ENCODE measurements at regions not wholly inside any gene's neighbourhood (a gene's known extent, or its start where the extent isn't known, plus 50 kb on each side); places are given as distances from the start of the nearest gene placed in this dataset.
A peak's percentile ranks its signal among the peaks of the same experiment; 100 is the strongest.

- Mint-ChIP-seq H3K9me3 (ENCODE audit: unreplicated experiment) (no peaks in the 10 kb centered on the region), H3K27ac (ENCODE audit: unreplicated experiment) (no peak overlapping the region), H3K36me3 (ENCODE audit: unreplicated experiment) (no peaks in the 10 kb centered on the region), H3K27me3 (ENCODE audit: unreplicated experiment) (peaks cover 2% of the 10 kb centered on the region), H3K4me1 (ENCODE audit: low read depth, unreplicated experiment) (no peaks in the 10 kb centered on the region), H3K4me3 (ENCODE audit: unreplicated experiment) (no peak overlapping the region)
- no peak for DNase-seq
- no peak for TF ChIP-seq CTCF (IDR thresholded peaks at IDR 0.05; ENCODE audit: partially characterized antibody, unreplicated experiment)
Measured at GRCh38 chr2:118557016-118557415, 290.4 kb downstream of the EN1 start.

DNA sequence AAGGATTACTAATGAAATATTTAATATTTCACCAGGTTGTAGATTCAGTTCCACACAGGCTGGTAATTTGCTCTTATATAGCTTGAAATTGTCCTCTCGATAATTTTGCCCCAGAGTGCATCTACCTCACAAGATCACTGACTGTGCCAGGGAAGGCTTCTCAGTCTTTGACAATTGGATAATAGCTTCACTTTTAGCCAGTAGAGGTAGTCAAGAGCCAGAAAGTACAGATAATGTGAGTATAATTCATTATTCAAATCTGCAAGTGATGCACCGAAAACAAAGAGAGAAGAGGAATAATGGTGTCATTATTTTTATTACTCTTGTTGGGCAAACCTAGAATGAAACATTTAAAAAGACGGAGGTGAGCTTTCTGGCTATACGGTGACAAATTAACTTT lies 292.8 kb downstream of the EN1 start:
- Mint-ChIP-seq H3K27ac (ENCODE audit: unreplicated experiment) (no peak overlapping the region), H3K4me3 (ENCODE audit: unreplicated experiment) (no peak overlapping the region), H3K4me1 (ENCODE audit: low read depth, unreplicated experiment) (no peaks in the 10 kb centered on the region), H3K27me3 (ENCODE audit: unreplicated experiment) (peaks cover 2% of the 10 kb centered on the region), H3K36me3 (ENCODE audit: unreplicated experiment) (no peaks in the 10 kb centered on the region), H3K9me3 (ENCODE audit: unreplicated experiment) (no peaks in the 10 kb centered on the region)
- no peak for DNase-seq
- TF ChIP-seq CTCF (IDR thresholded peaks at IDR 0.05; ENCODE audit: partially characterized antibody, unreplicated experiment) = no peak

GRCh38 chr2:118549503-118549902 lies 297.9 kb downstream of the EN1 start:
- no peak for TF ChIP-seq CTCF (IDR thresholded peaks at IDR 0.05; ENCODE audit: partially characterized antibody, unreplicated experiment)
- H3K36me3 Mint-ChIP-seq (ENCODE audit: unreplicated experiment) = peaks cover 6% of the 10 kb centered on the region
- H3K27me3 Mint-ChIP-seq (ENCODE audit: unreplicated experiment) = no peaks in the 10 kb centered on the region
- no peak overlapping the region for H3K27ac Mint-ChIP-seq (ENCODE audit: unreplicated experiment)
- H3K4me3 Mint-ChIP-seq (ENCODE audit: unreplicated experiment) = no peak overlapping the region
- H3K4me1 Mint-ChIP-seq (ENCODE audit: low read depth, unreplicated experiment) = peaks cover 4% of the 10 kb centered on the region
- no peak for DNase-seq
- peaks cover 2% of the 10 kb centered on the region for H3K9me3 Mint-ChIP-seq (ENCODE audit: unreplicated experiment)

DNA sequence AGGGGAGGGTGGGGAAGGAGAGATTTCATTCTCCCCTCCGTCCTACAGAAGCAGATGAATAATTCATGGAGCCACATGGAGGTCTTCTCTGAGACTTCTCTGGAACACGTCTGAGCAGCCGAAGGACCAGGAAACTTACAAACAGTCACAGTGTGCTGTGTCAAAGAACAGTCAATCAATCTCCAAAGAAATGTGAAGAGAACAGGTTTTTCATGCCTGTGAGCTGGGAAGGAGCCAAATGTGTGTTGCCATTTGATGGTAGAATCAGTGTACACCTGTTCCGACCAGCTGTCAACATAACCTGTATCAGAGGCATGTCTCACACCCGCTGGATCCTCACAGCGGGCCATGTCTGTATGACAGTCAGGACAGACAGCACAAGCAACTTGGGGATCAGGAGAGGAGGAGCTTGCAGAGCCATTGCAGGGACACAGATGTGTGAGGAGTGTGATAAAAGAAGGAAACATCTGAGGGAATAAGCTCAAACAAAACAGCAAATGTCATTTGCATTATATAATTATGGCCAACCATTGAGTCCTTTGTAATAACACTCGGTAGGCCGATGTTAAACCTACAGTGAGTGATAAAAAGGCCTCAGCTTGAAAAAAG lies 298.5 kb downstream of the EN1 start:
- Mint-ChIP-seq H3K4me1 (ENCODE audit: low read depth, unreplicated experiment) (peaks cover 4% of the 10 kb centered on the region), H3K27ac (ENCODE audit: unreplicated experiment) (no peak overlapping the region), H3K27me3 (ENCODE audit: unreplicated experiment) (no peaks in the 10 kb centered on the region), H3K9me3 (ENCODE audit: unreplicated experiment) (peaks cover 2% of the 10 kb centered on the region), H3K4me3 (ENCODE audit: unreplicated experiment) (no peak overlapping the region), H3K36me3 (ENCODE audit: unreplicated experiment) (peaks cover 6% of the 10 kb centered on the region)
- no peak for TF ChIP-seq CTCF (IDR thresholded peaks at IDR 0.05; ENCODE audit: partially characterized antibody, unreplicated experiment)
- DNase-seq = no peak

DNA sequence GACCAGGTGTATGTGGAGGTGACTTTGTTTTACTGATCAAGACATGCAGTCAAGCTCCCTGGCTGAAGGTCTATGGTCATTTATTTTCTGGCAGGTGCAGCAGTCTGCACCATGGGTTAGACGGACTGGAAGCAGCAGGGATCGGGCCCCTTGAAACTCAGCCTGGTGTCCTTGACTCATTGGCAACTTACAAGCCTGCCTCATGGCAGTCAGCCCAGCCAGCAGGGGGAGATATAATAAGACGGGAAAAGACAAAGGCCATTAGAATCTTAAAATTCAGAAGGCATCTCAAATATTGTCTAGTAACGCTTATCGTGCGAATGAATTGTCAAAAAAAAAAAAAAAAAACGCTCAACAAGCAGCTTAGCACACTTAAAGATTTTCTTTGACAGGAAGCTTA lies 308.2 kb downstream of the EN1 start:
- Mint-ChIP-seq H3K36me3 (ENCODE audit: unreplicated experiment) (no peaks in the 10 kb centered on the region), H3K4me1 (ENCODE audit: low read depth, unreplicated experiment) (no peaks in the 10 kb centered on the region), H3K27me3 (ENCODE audit: unreplicated experiment) (no peaks in the 10 kb centered on the region), H3K9me3 (ENCODE audit: unreplicated experiment) (no peaks in the 10 kb centered on the region), H3K27ac (ENCODE audit: unreplicated experiment) (no peak overlapping the region), H3K4me3 (ENCODE audit: unreplicated experiment) (no peak overlapping the region)
- TF ChIP-seq CTCF (IDR thresholded peaks at IDR 0.05; ENCODE audit: partially characterized antibody, unreplicated experiment) = peak; percentile 52
- DNase-seq = peak; percentile 28
